ACC112 (cell line): ENCODE measurements at regions not wholly inside any gene's neighbourhood (a gene's known extent, or its start where the extent isn't known, plus 50 kb on each side); places are given as distances from the start of the nearest gene placed in this dataset.

Experiments
- H2AFZ ChIP-seq: fragments of 200-600 bp; sonication (generic); one replicate; pipeline ENCODE4 v1.6.0; 2017; ENCODE audit warnings: antibody characterized with exemption, low read length; ENCODE audit not compliant: unreplicated experiment
- H3K27ac ChIP-seq: fragments of 200-600 bp; sonication (generic); 2 replicates; pipeline ENCODE4 v1.5.1; 2014; ENCODE audit warnings: low read depth, mild to moderate bottlenecking, antibody characterized with exemption, low read length, moderate library complexity
- H3K27me3 ChIP-seq: fragments of 200-600 bp; sonication (generic); 2 replicates; pipeline ENCODE4 v1.6.1; 2014; ENCODE audit warnings: mild to moderate bottlenecking, antibody characterized with exemption, low read length, moderate library complexity, mixed read lengths; ENCODE audit not compliant: insufficient read depth
- H3K36me3 ChIP-seq: fragments of 200-600 bp; sonication (generic); 2 replicates; pipeline ENCODE4 v1.6.1; 2016; ENCODE audit warnings: mild to moderate bottlenecking, antibody characterized with exemption, low read length, moderate library complexity, mixed read lengths; ENCODE audit not compliant: insufficient read depth
- H3K4me1 ChIP-seq: fragments of 200-600 bp; sonication (generic); one replicate; pipeline ENCODE4 v1.6.1; 2016; ENCODE audit warnings: low read length, mixed read lengths; ENCODE audit not compliant: insufficient read depth, unreplicated experiment, control insufficient read depth
- H3K4me3 ChIP-seq: fragments of 200-600 bp; sonication (generic); 2 replicates; pipeline ENCODE4 v1.5.1; 2014; ENCODE audit warnings: mild to moderate bottlenecking, low read depth, low read length
- H3K79me2 ChIP-seq: fragments of 200-600 bp; sonication (generic); one replicate; pipeline ENCODE4 v1.6.0; 2016; ENCODE audit warnings: low read length; ENCODE audit not compliant: control insufficient read depth, unreplicated experiment, insufficient read depth

GRCh38 chr2:51760441-51760840 lies 728.5 kb upstream of the NRXN1 start:
- Histone ChIP-seq H3K27ac (no peak overlapping the region), H3K4me1 (peaks cover 9% of the 10 kb centered on the region), H3K4me3 (no peak overlapping the region), H3K79me2 (no peaks in the 10 kb centered on the region), H3K27me3 (no peaks in the 10 kb centered on the region), H2AFZ (no peak overlapping the region), H3K36me3 (no peaks in the 10 kb centered on the region)

DNA sequence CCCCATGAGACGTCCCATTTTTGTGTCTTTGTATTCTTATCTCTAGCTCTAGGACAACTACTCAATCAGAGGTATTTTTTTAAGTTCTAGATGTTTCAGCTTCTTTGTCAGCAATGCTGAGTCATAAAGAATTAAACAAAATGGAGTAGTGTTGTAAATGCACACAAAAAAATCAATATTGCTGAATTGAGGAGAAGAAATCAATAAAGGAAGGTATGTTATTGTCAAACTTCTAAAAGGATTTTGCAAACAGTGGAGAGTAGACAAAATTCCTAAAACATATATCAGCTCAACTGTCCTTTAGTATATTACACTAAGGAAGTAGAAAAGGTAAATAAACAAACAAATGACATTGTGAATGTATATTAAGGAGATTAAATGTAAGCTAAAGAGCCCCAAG lies 726.1 kb upstream of the NRXN1 start:
- Histone ChIP-seq H3K4me1 (peaks cover 9% of the 10 kb centered on the region), H3K27ac (no peak overlapping the region), H3K4me3 (no peak overlapping the region), H2AFZ (peak overlapping the region; percentile 69), H3K36me3 (no peaks in the 10 kb centered on the region), H3K79me2 (no peaks in the 10 kb centered on the region), H3K27me3 (no peaks in the 10 kb centered on the region)

GRCh38 chr2:51734115-51734514 lies 702.2 kb upstream of the NRXN1 start:
- no peak overlapping the region for H3K4me3 ChIP-seq
- H3K27me3 ChIP-seq = no peaks in the 10 kb centered on the region
- H3K79me2 ChIP-seq = no peaks in the 10 kb centered on the region
- H2AFZ ChIP-seq = no peak overlapping the region
- no peaks in the 10 kb centered on the region for H3K36me3 ChIP-seq
- H3K4me1 ChIP-seq = no peaks in the 10 kb centered on the region
- no peak overlapping the region for H3K27ac ChIP-seq

GRCh38 chr2:51723691-51724090 lies 691.8 kb upstream of the NRXN1 start:
- Histone ChIP-seq H3K4me3 (no peak overlapping the region), H3K79me2 (no peaks in the 10 kb centered on the region), H3K4me1 (peaks cover 16% of the 10 kb centered on the region), H3K27me3 (no peaks in the 10 kb centered on the region), H3K27ac (no peak overlapping the region), H3K36me3 (no peaks in the 10 kb centered on the region), H2AFZ (no peak overlapping the region)

DNA sequence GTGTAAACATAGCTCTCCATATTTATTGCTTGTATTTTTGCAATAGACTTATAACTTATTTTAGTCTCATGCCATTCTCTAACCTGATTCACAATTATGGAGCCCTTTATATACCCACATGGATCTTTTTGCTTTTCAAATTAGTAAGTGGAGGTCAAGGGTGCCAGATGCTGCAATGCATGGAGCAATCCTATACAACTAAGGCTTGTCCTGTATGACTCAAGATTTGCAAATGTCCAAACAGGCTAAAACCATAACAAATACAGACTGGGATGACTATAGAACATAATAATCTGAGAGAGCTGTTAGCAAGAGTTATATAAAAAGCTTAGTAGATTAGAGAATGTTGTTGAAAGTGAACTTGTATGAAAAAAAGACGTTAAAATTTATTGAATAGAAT lies 690.4 kb upstream of the NRXN1 start:
- H2AFZ ChIP-seq = no peak overlapping the region
- no peaks in the 10 kb centered on the region for H3K27me3 ChIP-seq
- H3K36me3 ChIP-seq = no peaks in the 10 kb centered on the region
- H3K4me3 ChIP-seq = no peak overlapping the region
- H3K4me1 ChIP-seq = peaks cover 16% of the 10 kb centered on the region
- H3K79me2 ChIP-seq = no peaks in the 10 kb centered on the region
- peak overlapping the region; percentile 17; the same call in 1 of the 2 replicates for H3K27ac ChIP-seq

GRCh38 chr2:51720826-51721225 lies 688.9 kb upstream of the NRXN1 start:
- Histone ChIP-seq H3K79me2 (no peaks in the 10 kb centered on the region), H3K27me3 (no peaks in the 10 kb centered on the region), H3K27ac (no peak overlapping the region), H3K36me3 (no peaks in the 10 kb centered on the region), H3K4me1 (peaks cover 20% of the 10 kb centered on the region), H2AFZ (no peak overlapping the region), H3K4me3 (no peak overlapping the region)

DNA sequence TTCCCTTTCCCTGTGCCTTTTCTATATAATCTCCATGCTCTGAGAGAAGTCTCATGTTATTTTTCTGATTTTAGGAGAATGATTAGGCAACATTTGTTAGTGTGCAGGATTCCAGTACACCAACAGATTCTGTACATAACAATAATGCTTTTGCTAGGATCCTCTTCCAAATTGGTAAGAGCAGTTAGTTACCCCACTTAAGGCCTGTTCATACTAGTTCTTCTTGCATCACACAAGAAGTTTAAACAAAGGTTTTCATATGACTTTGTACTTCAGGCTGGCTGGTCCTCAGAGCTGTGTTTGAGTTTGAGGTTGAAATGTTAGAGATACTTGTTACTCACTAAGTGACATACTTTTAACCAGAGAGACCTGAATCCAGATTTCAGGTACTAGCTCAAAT lies 686.9 kb upstream of the NRXN1 start:
- no peaks in the 10 kb centered on the region for H3K36me3 ChIP-seq
- peaks cover 20% of the 10 kb centered on the region for H3K4me1 ChIP-seq
- no peaks in the 10 kb centered on the region for H3K27me3 ChIP-seq
- peak overlapping the region; percentile 38 for H2AFZ ChIP-seq
- no peaks in the 10 kb centered on the region for H3K79me2 ChIP-seq
- no peak overlapping the region for H3K27ac ChIP-seq
- no peak overlapping the region for H3K4me3 ChIP-seq

DNA sequence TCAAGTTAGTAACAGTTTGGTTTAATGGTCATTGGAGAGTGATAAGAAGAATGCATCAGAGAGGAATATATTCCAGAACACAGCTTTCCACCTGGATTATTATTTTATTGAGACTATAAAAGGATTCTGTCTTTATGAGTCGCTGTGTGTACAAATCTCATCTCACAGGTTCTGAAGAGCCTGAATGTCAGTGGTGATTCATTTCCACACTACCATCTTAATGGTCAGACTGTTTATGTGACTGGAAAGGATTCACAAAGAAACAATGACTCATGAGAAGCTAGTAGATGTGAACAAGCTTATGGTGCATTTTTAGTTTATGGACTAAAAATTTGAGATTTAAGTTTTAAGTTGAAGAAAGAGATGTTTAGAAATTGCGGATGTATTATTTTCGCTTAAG lies 685.4 kb upstream of the NRXN1 start:
- Histone ChIP-seq H3K79me2 (no peaks in the 10 kb centered on the region), H3K4me1 (peaks cover 12% of the 10 kb centered on the region), H3K36me3 (no peaks in the 10 kb centered on the region), H3K27ac (no peak overlapping the region), H3K4me3 (no peak overlapping the region), H3K27me3 (no peaks in the 10 kb centered on the region), H2AFZ (no peak overlapping the region)

- no peak overlapping the region for H2AFZ ChIP-seq
- H3K79me2 ChIP-seq = no peaks in the 10 kb centered on the region
- no peaks in the 10 kb centered on the region for H3K4me1 ChIP-seq
- no peaks in the 10 kb centered on the region for H3K27me3 ChIP-seq
- H3K4me3 ChIP-seq = no peak overlapping the region
- H3K36me3 ChIP-seq = no peaks in the 10 kb centered on the region
- no peak overlapping the region for H3K27ac ChIP-seq
These were observed 679.8 kb upstream of the NRXN1 start for GRCh38 chr2:51711766-51712165.

GRCh38 chr2:51710222-51710621 lies 678.3 kb upstream of the NRXN1 start:
- no peak overlapping the region for H3K4me3 ChIP-seq
- H3K27me3 ChIP-seq = no peaks in the 10 kb centered on the region
- no peak overlapping the region for H2AFZ ChIP-seq
- H3K36me3 ChIP-seq = no peaks in the 10 kb centered on the region
- no peaks in the 10 kb centered on the region for H3K79me2 ChIP-seq
- H3K27ac ChIP-seq = no peak overlapping the region
- no peaks in the 10 kb centered on the region for H3K4me1 ChIP-seq

DNA sequence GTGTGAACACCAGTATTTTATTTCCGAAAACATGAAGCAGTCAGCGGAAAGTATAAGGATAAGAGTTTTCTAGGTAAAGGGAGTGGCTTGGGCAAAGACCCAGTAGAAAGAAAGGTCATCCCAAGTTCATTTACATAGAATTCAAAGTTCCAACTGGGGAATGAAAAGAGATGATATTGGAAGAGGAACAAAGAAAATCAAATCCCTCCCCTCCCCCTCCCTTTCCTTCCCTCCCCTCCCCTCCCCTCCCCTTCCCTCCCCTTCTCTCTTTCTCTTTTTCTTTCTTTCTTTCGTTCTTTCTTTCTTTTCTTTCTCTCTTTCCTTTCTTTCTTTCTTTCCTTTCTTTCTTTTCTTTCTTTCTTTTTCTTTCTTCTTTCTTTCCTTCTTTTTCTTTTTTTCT lies 675.7 kb upstream of the NRXN1 start:
- H3K4me1 ChIP-seq = no peaks in the 10 kb centered on the region

More for the DNA sequence above, 675.7 kb upstream of the NRXN1 start:
- H2AFZ ChIP-seq = no peak overlapping the region
- H3K4me3 ChIP-seq = no peak overlapping the region
- H3K79me2 ChIP-seq = no peaks in the 10 kb centered on the region
- no peak overlapping the region for H3K27ac ChIP-seq
- H3K36me3 ChIP-seq = no peaks in the 10 kb centered on the region
- no peaks in the 10 kb centered on the region for H3K27me3 ChIP-seq
